ENCODE measurements at regions not wholly inside any gene's neighbourhood (a gene's known extent, or its start where the extent isn't known, plus 50 kb on each side); places are given as distances from the start of the nearest gene placed in this dataset.

GRCh38 chr1:221887415-221887746 is 145.5 kb upstream of the DUSP10 start:
- Histone ChIP-seq H3K9me3 (ENCODE audit: insufficient read depth, low read depth, low read length) (no peaks in the 10 kb centered on the region), H3K36me3 (ENCODE audit: insufficient read depth, low read length) (no peaks in the 10 kb centered on the region), H3K9ac (ENCODE audit: low read length) (no peak overlapping the region), H3K27me3 (ENCODE audit: insufficient read depth, low read length) (no peaks in the 10 kb centered on the region), H3K4me1 (ENCODE audit: insufficient read depth, low read length) (peaks cover 14% of the 10 kb centered on the region), H3K4me3 (ENCODE audit: insufficient read depth, low read depth, low read length) (no peak overlapping the region), H3K4me2 (ENCODE audit: low read length) (peak overlapping the region; percentile 65), H3K79me2 (ENCODE audit: insufficient read depth, low read length) (no peaks in the 10 kb centered on the region), H2AFZ (ENCODE audit: low read depth, low read length) (peak overlapping the region; percentile 26), H4K20me1 (ENCODE audit: insufficient read depth, low read length) (no peaks in the 10 kb centered on the region), H3K27ac (ENCODE audit: low read depth, low read length) (no peak overlapping the region)
- H3K4me1 Mint-ChIP-seq (ENCODE audit: low read depth, unreplicated experiment), result peaks cover 20% of the 10 kb centered on the region
- TF ChIP-seq CTCF (IDR thresholded peaks at IDR 0.05; ENCODE audit: insufficient read depth, low read depth, low read length) (no peak), EZH2 (IDR thresholded peaks at IDR 0.05; ENCODE audit: insufficient read depth, low read length) (no peak)
- FAIRE-seq, result no peak
- DNase-seq (ENCODE audit: low read depth), result no peak
- H3K4me3 Mint-ChIP-seq (ENCODE audit: unreplicated experiment), result no peak overlapping the region
- H3K27me3 Mint-ChIP-seq (ENCODE audit: low read depth, unreplicated experiment), result no peaks in the 10 kb centered on the region
- H3K36me3 Mint-ChIP-seq (ENCODE audit: low read depth, unreplicated experiment), result no peaks in the 10 kb centered on the region
- H3K27ac Mint-ChIP-seq (ENCODE audit: unreplicated experiment), result no peak overlapping the region
- no peaks in the 10 kb centered on the region for H3K9me3 Mint-ChIP-seq (ENCODE audit: unreplicated experiment)

GRCh38 chr1:221886743-221887414 is 145.0 kb upstream of the DUSP10 start:
- Histone ChIP-seq H3K4me3 (ENCODE audit: insufficient read depth, low read depth, low read length) (no peak overlapping the region), H4K20me1 (ENCODE audit: insufficient read depth, low read length) (no peaks in the 10 kb centered on the region), H3K79me2 (ENCODE audit: insufficient read depth, low read length) (no peaks in the 10 kb centered on the region), H3K9ac (ENCODE audit: low read length) (no peak overlapping the region), H2AFZ (ENCODE audit: low read depth, low read length) (peak overlapping the region; percentile 26), H3K36me3 (ENCODE audit: insufficient read depth, low read length) (no peaks in the 10 kb centered on the region), H3K4me1 (ENCODE audit: insufficient read depth, low read length) (peaks cover 14% of the 10 kb centered on the region), H3K9me3 (ENCODE audit: insufficient read depth, low read depth, low read length) (no peaks in the 10 kb centered on the region), H3K27me3 (ENCODE audit: insufficient read depth, low read length) (no peaks in the 10 kb centered on the region), H3K27ac (ENCODE audit: low read depth, low read length) (peak overlapping the region; percentile 18), H3K4me2 (ENCODE audit: low read length) (peak overlapping the region; percentile 65)
- H3K27ac Mint-ChIP-seq (ENCODE audit: unreplicated experiment), result no peak overlapping the region
- H3K9me3 Mint-ChIP-seq (ENCODE audit: unreplicated experiment), result no peaks in the 10 kb centered on the region
- FAIRE-seq (no peak), DNase-seq (ENCODE audit: low read depth) (peak; percentile 86)
- no peaks in the 10 kb centered on the region for H3K36me3 Mint-ChIP-seq (ENCODE audit: low read depth, unreplicated experiment)
- H3K27me3 Mint-ChIP-seq (ENCODE audit: low read depth, unreplicated experiment), result no peaks in the 10 kb centered on the region
- no peak overlapping the region for H3K4me3 Mint-ChIP-seq (ENCODE audit: unreplicated experiment)
- no peak for TF ChIP-seq CTCF (IDR thresholded peaks at IDR 0.05; ENCODE audit: insufficient read depth, low read depth, low read length)
- no peak for TF ChIP-seq EZH2 (IDR thresholded peaks at IDR 0.05; ENCODE audit: insufficient read depth, low read length)
- peaks cover 20% of the 10 kb centered on the region for H3K4me1 Mint-ChIP-seq (ENCODE audit: low read depth, unreplicated experiment)

- peaks cover 20% of the 10 kb centered on the region for H3K4me1 Mint-ChIP-seq (ENCODE audit: low read depth, unreplicated experiment)
These were observed 144.4 kb upstream of the DUSP10 start for GRCh38 chr1:221886311-221886710.

More at GRCh38 chr1:221886311-221886710, 144.4 kb upstream of the DUSP10 start:
- Mint-ChIP-seq H3K27me3 (ENCODE audit: low read depth, unreplicated experiment) (no peaks in the 10 kb centered on the region), H3K27ac (ENCODE audit: unreplicated experiment) (no peak overlapping the region), H3K36me3 (ENCODE audit: low read depth, unreplicated experiment) (no peaks in the 10 kb centered on the region), H3K4me3 (ENCODE audit: unreplicated experiment) (no peak overlapping the region), H3K9me3 (ENCODE audit: unreplicated experiment) (no peaks in the 10 kb centered on the region)
- Histone ChIP-seq H3K4me1 (ENCODE audit: insufficient read depth, low read length) (peaks cover 14% of the 10 kb centered on the region), H3K27ac (ENCODE audit: low read depth, low read length) (no peak overlapping the region), H3K4me2 (ENCODE audit: low read length) (peak overlapping the region; percentile 65), H3K9me3 (ENCODE audit: insufficient read depth, low read depth, low read length) (no peaks in the 10 kb centered on the region), H3K27me3 (ENCODE audit: insufficient read depth, low read length) (no peaks in the 10 kb centered on the region), H4K20me1 (ENCODE audit: insufficient read depth, low read length) (no peaks in the 10 kb centered on the region), H3K4me3 (ENCODE audit: insufficient read depth, low read depth, low read length) (no peak overlapping the region), H3K9ac (ENCODE audit: low read length) (no peak overlapping the region), H3K36me3 (ENCODE audit: insufficient read depth, low read length) (no peaks in the 10 kb centered on the region), H2AFZ (ENCODE audit: low read depth, low read length) (no peak overlapping the region), H3K79me2 (ENCODE audit: insufficient read depth, low read length) (no peaks in the 10 kb centered on the region)
- DNase-seq (ENCODE audit: low read depth), result no peak
- no peak for TF ChIP-seq EZH2 (IDR thresholded peaks at IDR 0.05; ENCODE audit: insufficient read depth, low read length)
- no peak for TF ChIP-seq CTCF (IDR thresholded peaks at IDR 0.05; ENCODE audit: insufficient read depth, low read depth, low read length)
- no peak for FAIRE-seq
